CD14-positive monocyte (primary cell): ENCODE measurements at regions not wholly inside any gene's neighbourhood (a gene's known extent, or its start where the extent isn't known, plus 50 kb on each side); places are given as distances from the start of the nearest gene placed in this dataset.

Source experiments
- DNase-seq, 3 donors: peaks; one replicate each; pipeline ENCODE4 v3.0.0-alpha.2; 2011 to 2022
- H2AFZ ChIP-seq: 2 replicates; pipeline ENCODE4 v1.6.0; 2012; ENCODE audit warnings: mild to moderate bottlenecking, low read depth, low read length, inconsistent platforms; ENCODE audit not compliant: insufficient read depth, poor library complexity, severe bottlenecking
- H3K27ac ChIP-seq, 2 donors: 1 replicate in 1 of 2; 2 replicates in 1 of 2; pipeline ENCODE4 v1.5.1; 2012 to 2013; ENCODE audit warnings: low read length in 2 of 2, control low read depth in 1 of 2, inconsistent platforms in 1 of 2, low read depth in 1 of 2, mild to moderate bottlenecking in 1 of 2
- H3K27me3 ChIP-seq, 2 donors: one replicate each; pipeline versions ENCODE4 v1.6.0 to v1.6.1; 2011 to 2013; ENCODE audit warnings: low read length in 2 of 2; ENCODE audit not compliant: control insufficient read depth in 2 of 2, insufficient read depth in 2 of 2
- H3K36me3 ChIP-seq, 2 donors: replicated peaks in 1 of 2; 1 replicate in 1 of 2; 2 replicates in 1 of 2; pipeline versions ENCODE4 v1.5.1 to v1.6.1; 2012 to 2013; ENCODE audit warnings: low read length in 2 of 2, control low read depth in 1 of 2, inconsistent platforms in 1 of 2, mild to moderate bottlenecking in 1 of 2; ENCODE audit not compliant: insufficient read depth in 2 of 2, control insufficient read depth in 1 of 2
- H3K4me1 ChIP-seq, 2 donors: 1 replicate in 1 of 2; 2 replicates in 1 of 2; pipeline versions ENCODE4 v1.5.1 to v1.6.1; 2012 to 2013; ENCODE audit warnings: low read length in 2 of 2, control low read depth in 1 of 2, inconsistent platforms in 1 of 2, mild to moderate bottlenecking in 1 of 2, moderate library complexity in 1 of 2; ENCODE audit not compliant: insufficient read depth in 2 of 2, control insufficient read depth in 1 of 2
- H3K4me2 ChIP-seq: replicated peaks from 2 replicates; pipeline ENCODE3; 2012; ENCODE audit warnings: low read length, moderate library complexity, mild to moderate bottlenecking; ENCODE audit not compliant: poor library complexity, severe bottlenecking; ENCODE audit errors: extremely low read depth
- H3K4me3 ChIP-seq, 3 experiments: fragments of 200-600 bp in 1 of 3; sonication (generic) in 1 of 3; replicated peaks in 1 of 3; 1 replicate in 2 of 3; 2 replicates in 1 of 3; pipeline ENCODE4 v1.5.1; 2011 to 2013; ENCODE audit warnings: low read length in 3 of 3, mild to moderate bottlenecking in 3 of 3, control low read depth in 2 of 3, low read depth in 2 of 3, inconsistent platforms in 1 of 3, moderate library complexity in 1 of 3
- H3K79me2 ChIP-seq: 2 replicates; pipeline ENCODE4 v1.6.0; 2012; ENCODE audit warnings: mild to moderate bottlenecking, control low read depth, inconsistent platforms, low read length, moderate library complexity; ENCODE audit not compliant: insufficient read depth
- H3K9ac ChIP-seq: 2 replicates; pipeline ENCODE4 v1.6.0; 2017; ENCODE audit warnings: low read length, mild to moderate bottlenecking; ENCODE audit not compliant: insufficient read depth, poor library complexity, severe bottlenecking
- H3K9me3 ChIP-seq, 2 donors: replicated peaks in 1 of 2; 1 replicate in 1 of 2; 2 replicates in 1 of 2; pipeline versions ENCODE4 v1.5.1 to v1.6.1; 2012 to 2013; ENCODE audit warnings: low read length in 2 of 2, control low read depth in 1 of 2; ENCODE audit not compliant: control insufficient read depth in 1 of 2, insufficient read depth in 1 of 2
- H4K20me1 ChIP-seq: 2 replicates; pipeline ENCODE4 v1.6.0; 2012; ENCODE audit warnings: mild to moderate bottlenecking, low read length, control low read depth, moderate library complexity; ENCODE audit not compliant: insufficient read depth
- H3K27ac Mint-ChIP-seq, 7 donors: one replicate each; pipeline ENCODE4 v1.8.0; 2020; ENCODE audit warnings: mild to moderate bottlenecking in 7 of 7, mixed read lengths in 7 of 7, moderate library complexity in 6 of 7, inconsistent platforms in 2 of 7
- H3K27me3 Mint-ChIP-seq, 3 donors: one replicate each; pipeline ENCODE4 v1.8.0; 2021 to 2022; ENCODE audit warnings: low read depth in 3 of 3, mild to moderate bottlenecking in 3 of 3, mixed read lengths in 3 of 3, moderate library complexity in 3 of 3, inconsistent platforms in 1 of 3
- H3K36me3 Mint-ChIP-seq, 2 donors: one replicate each; pipeline ENCODE4 v1.8.0; 2020; ENCODE audit warnings: mixed read lengths in 2 of 2, inconsistent platforms in 1 of 2, mild to moderate bottlenecking in 1 of 2
- H3K4me1 Mint-ChIP-seq: one replicate; pipeline ENCODE4 v1.8.0; 2020; ENCODE audit warnings: mild to moderate bottlenecking, mixed read lengths
- H3K4me3 Mint-ChIP-seq, 2 donors: one replicate each; pipeline ENCODE4 v1.8.0; 2020; ENCODE audit warnings: mild to moderate bottlenecking in 2 of 2, mixed read lengths in 2 of 2, moderate library complexity in 1 of 2
- H3K9me3 Mint-ChIP-seq, 7 donors: one replicate each; pipeline ENCODE4 v1.8.0; 2020 to 2022; ENCODE audit warnings: mixed read lengths in 7 of 7, mild to moderate bottlenecking in 6 of 7, moderate library complexity in 6 of 7, inconsistent platforms in 2 of 7
- WGBS: methylation state at CpG from one replicate; pipeline ENCODE4 v1.1.5; 2013; ENCODE audit warnings: missing lambda C conversion rate; ENCODE audit not compliant: insufficient coverage; 5-methylcytosine and 5-hydroxymethylcytosine counted together
- intact Hi-C, 2 donors: fragments of 100-400 bp; cut with micrococcal nuclease; formaldehyde crosslinking; loops; one replicate each; pipeline versions ENCODE4 v1.15.0 to v1.15.1; 2023
- TF ChIP-seq, protein P1 (sequence below): fragments of 200-600 bp; IDR thresholded peaks from one replicate; pipeline ENCODE4 v1.8.0; 2022; ENCODE audit warnings: antibody characterized with exemption, mild to moderate bottlenecking

DNA sequence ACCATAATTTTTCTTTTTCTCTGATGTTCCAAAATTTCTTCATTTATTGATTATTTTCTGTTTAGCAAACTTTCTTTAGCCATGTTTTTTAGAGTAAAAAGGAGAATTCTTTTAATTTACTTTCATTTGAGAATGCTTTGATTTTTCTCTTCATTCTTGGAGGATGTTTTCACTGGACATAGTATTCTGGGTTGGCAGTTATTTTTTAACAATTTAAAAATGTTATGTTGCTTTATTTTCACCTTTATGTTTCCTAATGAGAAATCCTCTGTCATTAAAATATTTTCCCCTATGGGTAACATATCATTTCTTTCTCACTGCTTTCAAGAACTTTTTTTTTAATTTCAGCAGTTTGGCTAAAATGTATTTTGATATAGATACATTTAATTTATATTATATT, 631.4 kb upstream of the CDH2 start:
- Mint-ChIP-seq H3K27me3 (no peaks in the 10 kb centered on the region), H3K9me3 (peaks cover 0 to 12% (median 2%) of the 10 kb centered on the region in 7 donors), H3K27ac (no peak overlapping the region), H3K4me1 (no peaks in the 10 kb centered on the region), H3K4me3 (no peak overlapping the region), H3K36me3 (no peaks in the 10 kb centered on the region)
- Histone ChIP-seq H3K27ac (no peak overlapping the region), H3K79me2 (no peaks in the 10 kb centered on the region), H3K4me3 (no peak overlapping the region), H3K27me3 (no peaks in the 10 kb centered on the region), H4K20me1 (no peaks in the 10 kb centered on the region), H3K4me2 (no peak overlapping the region), H3K9ac (no peak overlapping the region), H3K4me1 (no peaks in the 10 kb centered on the region), H2AFZ (no peak overlapping the region), H3K9me3 (peaks cover 0 to 4% of the 10 kb centered on the region in 2 donors), H3K36me3 (no peaks in the 10 kb centered on the region)
- intact Hi-C loops, result no loop called here
- TF ChIP-seq, protein P1, sequence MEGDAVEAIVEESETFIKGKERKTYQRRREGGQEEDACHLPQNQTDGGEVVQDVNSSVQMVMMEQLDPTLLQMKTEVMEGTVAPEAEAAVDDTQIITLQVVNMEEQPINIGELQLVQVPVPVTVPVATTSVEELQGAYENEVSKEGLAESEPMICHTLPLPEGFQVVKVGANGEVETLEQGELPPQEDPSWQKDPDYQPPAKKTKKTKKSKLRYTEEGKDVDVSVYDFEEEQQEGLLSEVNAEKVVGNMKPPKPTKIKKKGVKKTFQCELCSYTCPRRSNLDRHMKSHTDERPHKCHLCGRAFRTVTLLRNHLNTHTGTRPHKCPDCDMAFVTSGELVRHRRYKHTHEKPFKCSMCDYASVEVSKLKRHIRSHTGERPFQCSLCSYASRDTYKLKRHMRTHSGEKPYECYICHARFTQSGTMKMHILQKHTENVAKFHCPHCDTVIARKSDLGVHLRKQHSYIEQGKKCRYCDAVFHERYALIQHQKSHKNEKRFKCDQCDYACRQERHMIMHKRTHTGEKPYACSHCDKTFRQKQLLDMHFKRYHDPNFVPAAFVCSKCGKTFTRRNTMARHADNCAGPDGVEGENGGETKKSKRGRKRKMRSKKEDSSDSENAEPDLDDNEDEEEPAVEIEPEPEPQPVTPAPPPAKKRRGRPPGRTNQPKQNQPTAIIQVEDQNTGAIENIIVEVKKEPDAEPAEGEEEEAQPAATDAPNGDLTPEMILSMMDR, result no peak
- DNase-seq, result no peak

DNA sequence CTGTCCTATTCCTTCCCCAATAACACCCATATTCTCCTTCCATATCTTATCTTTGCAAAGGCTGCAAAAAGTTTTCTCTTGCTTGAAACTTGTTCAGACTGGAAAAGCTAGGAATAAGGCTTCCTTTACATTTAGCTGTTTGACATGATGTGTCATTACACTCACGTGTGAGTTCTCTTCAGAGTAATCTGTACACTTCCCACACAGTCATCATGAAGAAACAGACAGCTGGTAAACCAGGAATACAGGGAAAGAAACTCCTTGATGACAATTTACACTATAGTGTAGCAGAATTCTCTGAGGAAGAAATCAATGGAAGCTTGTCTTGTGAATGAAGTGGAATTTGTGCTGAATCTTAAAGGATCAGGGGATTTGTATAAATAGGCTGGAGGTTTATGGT, 628.6 kb upstream of the CDH2 start:
- intact Hi-C loops, result no loop called here
- H2AFZ ChIP-seq, result no peak overlapping the region
- no CpG with 5 or more reads among the region's 1 CpG for WGBS

More for the DNA sequence above, 628.6 kb upstream of the CDH2 start:
- H3K9me3 Mint-ChIP-seq, result peaks cover 0 to 9% (median 6%) of the 10 kb centered on the region in 7 donors
- no peak overlapping the region for H3K4me2 ChIP-seq
- DNase-seq, result no peak
- no peaks in the 10 kb centered on the region for H3K36me3 Mint-ChIP-seq
- H3K27ac Mint-ChIP-seq, result no peak overlapping the region
- H4K20me1 ChIP-seq, result no peaks in the 10 kb centered on the region
- no peak overlapping the region for H3K9ac ChIP-seq
- H3K4me3 ChIP-seq, result no peak overlapping the region
- peaks cover 0 to 1% (median 0%) of the 10 kb centered on the region in 3 donors for H3K27me3 Mint-ChIP-seq
- H3K36me3 ChIP-seq, result no peaks in the 10 kb centered on the region
- H3K4me1 Mint-ChIP-seq, result no peaks in the 10 kb centered on the region
- no peaks in the 10 kb centered on the region for H3K4me1 ChIP-seq
- no peak overlapping the region for H3K27ac ChIP-seq
- H3K27me3 ChIP-seq, result no peaks in the 10 kb centered on the region
- peaks cover 0 to 4% of the 10 kb centered on the region in 2 donors for H3K9me3 ChIP-seq
- TF ChIP-seq, protein P1, result no peak
- no peak overlapping the region for H3K4me3 Mint-ChIP-seq
- H3K79me2 ChIP-seq, result no peaks in the 10 kb centered on the region
